Left ventricle myocardium superior (tissue), 1 donor: ENCODE measurements at regions not wholly inside any gene's neighbourhood (a gene's known extent, or its start where the extent isn't known, plus 50 kb on each side); places are given as distances from the start of the nearest gene placed in this dataset.
"Not testable (repeated sequence)": the region's sequence is repeated elsewhere in the genome, so short reads cannot be mapped to it uniquely, and the experiment has no call there.

Experiments used
- ATAC-seq: fragments of 200-7000 bp; cut with Tn5 transposase; one replicate; pipeline ENCODE4 v1.9.1; 2020; ENCODE audit warnings: mild to moderate bottlenecking, moderate library complexity
- DNase-seq: peaks from one replicate; pipeline ENCODE4 v3.0.0-alpha.2; 2020
- intact Hi-C: fragments of 100-400 bp; cut with micrococcal nuclease; formaldehyde crosslinking; loops from one replicate; pipeline ENCODE4 v1.11.0; 2022
- donor health status: DM: no; HTN: yes; CAD: no; lungs with severe emphysema.

GRCh38 chr14:21894003-21894897 is 220.6 kb upstream of the OR4E1 start:
- DNase-seq (no peak), ATAC-seq (no peak)
- intact Hi-C loops, result no loop called here

GRCh38 chr14:21891921-21892320 is 218.3 kb upstream of the OR4E1 start:
- intact Hi-C loops, result no loop called here
- no peak for ATAC-seq
- no peak for DNase-seq

- intact Hi-C loops, result no loop called here
- DNase-seq, result no peak
- no peak for ATAC-seq
Observed at GRCh38 chr14:21884995-21885394, 211.4 kb upstream of the OR4E1 start.

GRCh38 chr14:21882226-21882625 is 208.6 kb upstream of the OR4E1 start:
- no peak for DNase-seq
- no peak for ATAC-seq
- intact Hi-C loops, result no loop called here

- no peak for ATAC-seq
- intact Hi-C loops, result no loop called here
- no peak for DNase-seq
Observed at GRCh38 chr14:21880918-21881317, 207.3 kb upstream of the OR4E1 start.

GRCh38 chr14:21875791-21876190 is 202.2 kb upstream of the OR4E1 start:
- intact Hi-C loops, result no loop called here
- no peak for ATAC-seq

GRCh38 chr14:21874946-21875345 is 201.3 kb upstream of the OR4E1 start:
- intact Hi-C loops, result no loop called here
- ATAC-seq (no peak), DNase-seq (no peak)

More at GRCh38 chr14:21875791-21876190, 202.2 kb upstream of the OR4E1 start:
- no peak for DNase-seq

- intact Hi-C loops, result no loop called here
- ATAC-seq (no peak), DNase-seq (no peak)
Observed at GRCh38 chr14:21874167-21874566, 200.5 kb upstream of the OR4E1 start.

GRCh38 chr14:21868442-21869046 is 194.9 kb upstream of the OR4E1 start:
- DNase-seq, result no peak
- intact Hi-C loops, result no loop called here
- ATAC-seq, result no peak

- no peak for ATAC-seq
- intact Hi-C loops, result no loop called here
- no peak for DNase-seq
Observed at GRCh38 chr14:21867541-21867940, 193.9 kb upstream of the OR4E1 start.

- intact Hi-C loops, result no loop called here
- DNase-seq, result no peak
- no peak for ATAC-seq
Observed at GRCh38 chr14:21866479-21866878, 192.9 kb upstream of the OR4E1 start.

- ATAC-seq (no peak), DNase-seq (no peak)
- intact Hi-C loops, result no loop called here
Observed at GRCh38 chr14:21863289-21863688, 189.7 kb upstream of the OR4E1 start.

- intact Hi-C loops, result no loop called here
- no peak for DNase-seq
Observed at GRCh38 chr14:21861153-21861552, 187.5 kb upstream of the OR4E1 start.

GRCh38 chr14:21860172-21860571 is 186.6 kb upstream of the OR4E1 start:
- ATAC-seq, result no peak
- intact Hi-C loops, result no loop called here
- no peak for DNase-seq

More at GRCh38 chr14:21861153-21861552, 187.5 kb upstream of the OR4E1 start:
- no peak for ATAC-seq

- intact Hi-C loops, result no loop called here
- DNase-seq (no peak), ATAC-seq (no peak)
Observed at GRCh38 chr14:21852775-21853174, 179.2 kb upstream of the OR4E1 start.

- peak; percentile 32 for DNase-seq
- intact Hi-C loops, result no loop called here
- ATAC-seq, result no peak
Observed at GRCh38 chr14:21852061-21852664, 178.5 kb upstream of the OR4E1 start.

- intact Hi-C loops, ATAC-seq, DNase-seq: not testable (repeated sequence)
Observed at GRCh38 chr14:21846902-21847301, 173.3 kb upstream of the OR4E1 start.

GRCh38 chr14:21846227-21846885 is 172.7 kb upstream of the OR4E1 start:
- intact Hi-C loops, result no loop called here
- ATAC-seq (no peak), DNase-seq (no peak)

- ATAC-seq (no peak), DNase-seq (no peak)
- intact Hi-C loops, result no loop called here
Observed at GRCh38 chr14:21840765-21841164, 167.1 kb upstream of the OR4E1 start.

GRCh38 chr14:21833836-21834235 is 160.2 kb upstream of the OR4E1 start:
- DNase-seq (no peak), ATAC-seq (no peak)
- intact Hi-C loops, result no loop called here
